ENCODE measurements at regions not wholly inside any gene's neighbourhood (a gene's known extent, or its start where the extent isn't known, plus 50 kb on each side); places are given as distances from the start of the nearest gene placed in this dataset.

DNA sequence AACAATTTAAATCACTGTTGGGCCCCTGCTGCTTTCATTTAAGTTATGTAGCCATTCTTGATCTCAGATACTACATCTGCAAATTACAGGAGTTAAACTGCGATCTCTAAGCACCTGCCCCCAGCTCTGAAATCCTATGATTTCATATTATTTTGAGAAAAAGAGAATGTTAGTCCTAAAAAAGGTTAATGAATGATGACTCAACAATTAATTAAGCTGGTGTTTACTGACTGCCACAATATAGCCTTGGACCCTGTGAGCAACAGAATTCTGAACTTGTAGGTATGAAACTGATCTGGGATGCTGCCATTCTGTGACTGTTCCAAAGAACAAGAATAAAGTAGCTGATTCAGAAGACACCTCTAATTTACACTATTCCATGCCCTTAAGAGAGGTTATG is 124.4 kb upstream of the FBXL7 start:
- H3K4me3 ChIP-seq, result no peak overlapping the region
- H3K4me1 ChIP-seq, result no peaks in the 10 kb centered on the region
- H3K9me3 ChIP-seq, result no peaks in the 10 kb centered on the region
- no peak for DNase-seq
- intact Hi-C loops (cut with DNase I; ENCODE audit: low total_unique reads), result no loop called here
- H3K36me3 ChIP-seq, result no peaks in the 10 kb centered on the region
- no peaks in the 10 kb centered on the region for H3K27me3 ChIP-seq
- in situ Hi-C loops (cut with MboI; ENCODE audit: low sequenced_read_pairs in 4 of 4), result no loop called here
- TF ChIP-seq, protein P1, sequence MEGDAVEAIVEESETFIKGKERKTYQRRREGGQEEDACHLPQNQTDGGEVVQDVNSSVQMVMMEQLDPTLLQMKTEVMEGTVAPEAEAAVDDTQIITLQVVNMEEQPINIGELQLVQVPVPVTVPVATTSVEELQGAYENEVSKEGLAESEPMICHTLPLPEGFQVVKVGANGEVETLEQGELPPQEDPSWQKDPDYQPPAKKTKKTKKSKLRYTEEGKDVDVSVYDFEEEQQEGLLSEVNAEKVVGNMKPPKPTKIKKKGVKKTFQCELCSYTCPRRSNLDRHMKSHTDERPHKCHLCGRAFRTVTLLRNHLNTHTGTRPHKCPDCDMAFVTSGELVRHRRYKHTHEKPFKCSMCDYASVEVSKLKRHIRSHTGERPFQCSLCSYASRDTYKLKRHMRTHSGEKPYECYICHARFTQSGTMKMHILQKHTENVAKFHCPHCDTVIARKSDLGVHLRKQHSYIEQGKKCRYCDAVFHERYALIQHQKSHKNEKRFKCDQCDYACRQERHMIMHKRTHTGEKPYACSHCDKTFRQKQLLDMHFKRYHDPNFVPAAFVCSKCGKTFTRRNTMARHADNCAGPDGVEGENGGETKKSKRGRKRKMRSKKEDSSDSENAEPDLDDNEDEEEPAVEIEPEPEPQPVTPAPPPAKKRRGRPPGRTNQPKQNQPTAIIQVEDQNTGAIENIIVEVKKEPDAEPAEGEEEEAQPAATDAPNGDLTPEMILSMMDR (IDR thresholded peaks at IDR 0.05 in 4 of 5, conservative IDR thresholded peaks at IDR 0.05 in 1 of 5), result no peak
- no peak for TF ChIP-seq POLR2A (IDR thresholded peaks at IDR 0.05)
- ATAC-seq, result no peak
- no peak overlapping the region for H3K27ac ChIP-seq

DNA sequence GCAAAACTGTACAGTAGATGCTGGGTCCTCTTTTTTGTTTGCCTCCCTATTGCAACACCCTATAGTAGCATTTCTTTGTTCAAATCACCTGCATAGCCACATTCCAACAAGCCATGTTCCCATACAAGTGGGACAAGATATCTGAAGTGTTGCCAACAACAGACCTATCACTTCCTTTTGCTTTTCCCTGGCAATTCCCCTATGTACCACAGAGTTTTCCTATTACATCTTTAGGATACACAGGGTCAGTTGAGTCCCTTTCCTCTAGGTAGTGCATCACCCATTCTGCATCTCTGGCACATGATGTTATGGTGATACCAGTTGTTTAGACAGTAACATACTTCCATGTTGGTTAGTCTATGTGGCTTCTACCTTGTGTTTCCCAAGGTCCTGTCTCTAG is 125.1 kb upstream of the FBXL7 start:
- in situ Hi-C loops (cut with MboI; ENCODE audit: low sequenced_read_pairs in 4 of 4), result no loop called here
- intact Hi-C loops (cut with DNase I; ENCODE audit: low total_unique reads), result no loop called here
- TF ChIP-seq, protein P1 (IDR thresholded peaks at IDR 0.05 in 4 of 5, conservative IDR thresholded peaks at IDR 0.05 in 1 of 5), result no peak
- no peak for TF ChIP-seq POLR2A (IDR thresholded peaks at IDR 0.05)
- no peaks in the 10 kb centered on the region for H3K27me3 ChIP-seq
- no peak overlapping the region for H3K27ac ChIP-seq
- no peaks in the 10 kb centered on the region for H3K36me3 ChIP-seq
- H3K4me3 ChIP-seq, result no peak overlapping the region
- DNase-seq (no peak), ATAC-seq (no peak)
- no peaks in the 10 kb centered on the region for H3K9me3 ChIP-seq
- no peaks in the 10 kb centered on the region for H3K4me1 ChIP-seq

DNA sequence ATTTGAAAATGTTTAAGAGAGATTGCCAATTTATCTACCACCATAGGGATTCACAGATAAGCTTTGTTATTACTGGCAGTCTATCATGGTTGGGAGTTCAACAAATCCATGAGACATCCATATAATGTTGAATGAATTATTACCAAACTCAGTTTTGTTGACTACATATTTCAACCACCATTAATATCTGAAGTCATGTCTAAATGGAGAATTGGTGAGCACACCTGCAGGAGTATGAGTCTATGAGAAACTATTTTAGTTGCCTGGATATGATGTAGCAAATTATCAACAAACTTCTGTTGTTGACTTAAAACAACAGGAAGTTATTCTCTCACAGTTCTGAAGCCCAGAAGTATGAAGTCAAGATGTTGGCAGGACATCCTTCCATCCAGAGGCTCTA is 126.8 kb upstream of the FBXL7 start:
- no peaks in the 10 kb centered on the region for H3K36me3 ChIP-seq
- ATAC-seq, result no peak
- H3K9me3 ChIP-seq, result no peaks in the 10 kb centered on the region
- intact Hi-C loops (cut with DNase I; ENCODE audit: low total_unique reads), result no loop called here
- in situ Hi-C loops (cut with MboI; ENCODE audit: low sequenced_read_pairs in 4 of 4), result no loop called here
- no peak for DNase-seq
- H3K27me3 ChIP-seq, result no peaks in the 10 kb centered on the region
- no peaks in the 10 kb centered on the region for H3K4me1 ChIP-seq
- H3K4me3 ChIP-seq, result no peak overlapping the region
- TF ChIP-seq, protein P1 (IDR thresholded peaks at IDR 0.05 in 4 of 5, conservative IDR thresholded peaks at IDR 0.05 in 1 of 5), result no peak
- TF ChIP-seq POLR2A (IDR thresholded peaks at IDR 0.05), result no peak
- no peak overlapping the region for H3K27ac ChIP-seq

DNA sequence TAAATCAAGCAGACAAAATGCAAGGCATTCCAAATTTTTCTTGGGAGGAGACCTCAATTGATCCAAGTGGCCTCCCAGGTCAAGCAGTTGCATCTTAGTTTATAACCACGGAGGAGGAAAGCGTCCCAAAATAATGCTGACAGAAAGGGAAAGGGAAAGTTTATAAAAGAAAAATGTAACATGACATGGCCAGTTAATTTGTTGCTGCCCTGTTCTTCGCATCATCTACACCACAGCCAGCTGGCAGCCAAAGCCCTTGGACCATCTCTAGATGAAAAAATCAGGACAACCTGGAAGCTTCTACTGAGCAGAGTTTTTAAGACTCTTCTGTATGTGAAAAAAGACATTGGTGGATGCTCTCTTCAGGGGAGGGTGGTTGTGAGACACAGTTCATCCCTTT is 128.8 kb upstream of the FBXL7 start:
- in situ Hi-C loops (cut with MboI; ENCODE audit: low sequenced_read_pairs in 4 of 4), result no loop called here
- ATAC-seq, result no peak

DNA sequence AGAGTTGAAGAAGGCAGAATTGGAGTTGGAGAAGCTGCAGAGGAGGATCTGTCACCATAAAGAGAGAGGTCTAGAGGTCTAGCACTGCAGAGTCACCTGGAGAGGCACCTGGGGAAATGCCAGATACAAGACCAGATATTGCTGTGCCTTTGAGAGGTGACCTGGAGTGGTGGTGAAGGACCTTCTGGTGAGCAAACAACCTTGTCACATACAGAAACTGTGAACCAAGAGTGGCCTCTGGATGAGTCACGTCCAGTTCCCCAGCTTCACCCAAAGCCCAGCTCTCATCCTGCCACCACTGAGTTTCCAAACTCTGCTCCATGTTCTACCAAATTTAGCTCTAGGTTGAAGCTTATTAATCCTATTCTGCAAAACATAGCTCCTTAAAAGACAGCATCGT is 131.1 kb upstream of the FBXL7 start:
- no peak overlapping the region for H3K27ac ChIP-seq
- no peaks in the 10 kb centered on the region for H3K9me3 ChIP-seq
- DNase-seq, result no peak
- no peaks in the 10 kb centered on the region for H3K4me1 ChIP-seq
- ATAC-seq, result no peak
- no peak overlapping the region for H3K4me3 ChIP-seq
- H3K36me3 ChIP-seq, result no peaks in the 10 kb centered on the region
- TF ChIP-seq, protein P1 (IDR thresholded peaks at IDR 0.05 in 4 of 5, conservative IDR thresholded peaks at IDR 0.05 in 1 of 5), result no peak
- no peak for TF ChIP-seq POLR2A (IDR thresholded peaks at IDR 0.05)
- intact Hi-C loops (cut with DNase I; ENCODE audit: low total_unique reads) (no loop called here), in situ Hi-C loops (cut with MboI; ENCODE audit: low sequenced_read_pairs in 4 of 4) (no loop called here)
- H3K27me3 ChIP-seq, result no peaks in the 10 kb centered on the region

More for the DNA sequence above, 128.8 kb upstream of the FBXL7 start:
- no peak for DNase-seq
- Histone ChIP-seq H3K27me3 (no peaks in the 10 kb centered on the region), H3K4me3 (no peak overlapping the region), H3K9me3 (no peaks in the 10 kb centered on the region), H3K4me1 (no peaks in the 10 kb centered on the region), H3K27ac (no peak overlapping the region), H3K36me3 (no peaks in the 10 kb centered on the region)
- intact Hi-C loops (cut with DNase I; ENCODE audit: low total_unique reads), result no loop called here
- TF ChIP-seq POLR2A (IDR thresholded peaks at IDR 0.05), result no peak
- TF ChIP-seq, protein P1 (IDR thresholded peaks at IDR 0.05 in 4 of 5, conservative IDR thresholded peaks at IDR 0.05 in 1 of 5), result no peak
